H1 (cell line): ENCODE measurements at regions not wholly inside any gene's neighbourhood (a gene's known extent, or its start where the extent isn't known, plus 50 kb on each side); places are given as distances from the start of the nearest gene placed in this dataset.

ENCODE experiments used
- BCL11A ChIP-seq, 2 experiments: IDR thresholded peaks; one replicate each; pipeline ENCODE4 v1.6.1; 2011; ENCODE audit warnings: low read depth in 2 of 2, low read length in 2 of 2, mild to moderate bottlenecking in 2 of 2
- CREB1 ChIP-seq: IDR thresholded peaks from 2 replicates; pipeline ENCODE4 v1.6.1; 2012; ENCODE audit warnings: inconsistent platforms
- EZH2 ChIP-seq: fragments of 200-600 bp; sonication (generic); IDR thresholded peaks from 2 replicates; pipeline ENCODE4 v1.7.1; 2012; ENCODE audit warnings: low read depth, mild to moderate bottlenecking, moderate library complexity, low read length, inconsistent platforms; ENCODE audit not compliant: severe bottlenecking
- MAFK ChIP-seq: IDR thresholded peaks from 2 replicates; pipeline ENCODE4 v1.6.1; 2012; ENCODE audit warnings: low read depth, mild to moderate bottlenecking, improper control_type of control experiment, low read length
- NRF1 ChIP-seq: IDR thresholded peaks from 2 replicates; pipeline ENCODE4 v1.6.1; 2011; ENCODE audit warnings: mild to moderate bottlenecking, low read depth, low read length, improper control_type of control experiment
- POLR2A ChIP-seq, 2 experiments: IDR thresholded peaks; 1 replicate in 1 of 2; 2 replicates in 1 of 2; pipeline ENCODE4 v1.6.1; 2011; ENCODE audit warnings: low read depth in 2 of 2, low read length in 2 of 2, mild to moderate bottlenecking in 2 of 2; ENCODE audit errors: control extremely low read depth in 1 of 2
- RFX5 ChIP-seq: IDR thresholded peaks from 2 replicates; pipeline ENCODE4 v1.6.1; 2011; ENCODE audit warnings: low read depth, low read length, improper control_type of control experiment, borderline replicate concordance
- TBP ChIP-seq: IDR thresholded peaks from 2 replicates; pipeline ENCODE4 v1.6.1; 2011; ENCODE audit warnings: low read depth, low read length, improper control_type of control experiment
- YY1 ChIP-seq: IDR thresholded peaks from 2 replicates; pipeline ENCODE4 v1.6.1; 2011; ENCODE audit warnings: low read depth, mild to moderate bottlenecking, low read length
- TF ChIP-seq, protein P1 (sequence below): IDR thresholded peaks from 2 replicates; pipeline ENCODE4 v1.6.1; 2011; ENCODE audit warnings: low read length, improper control_type of control experiment
- TF ChIP-seq, protein P2 (sequence below), 3 experiments: IDR thresholded peaks; 1 replicate in 2 of 3; 2 replicates in 1 of 3; pipeline versions ENCODE4 v1.5.1 to v1.6.1; 2011; ENCODE audit warnings: low read length in 3 of 3, mild to moderate bottlenecking in 3 of 3, inconsistent platforms in 2 of 3, low read depth in 1 of 3, moderate library complexity in 1 of 3; ENCODE audit not compliant: insufficient read depth in 1 of 3; ENCODE audit errors: control extremely low read depth in 1 of 3

DNA sequence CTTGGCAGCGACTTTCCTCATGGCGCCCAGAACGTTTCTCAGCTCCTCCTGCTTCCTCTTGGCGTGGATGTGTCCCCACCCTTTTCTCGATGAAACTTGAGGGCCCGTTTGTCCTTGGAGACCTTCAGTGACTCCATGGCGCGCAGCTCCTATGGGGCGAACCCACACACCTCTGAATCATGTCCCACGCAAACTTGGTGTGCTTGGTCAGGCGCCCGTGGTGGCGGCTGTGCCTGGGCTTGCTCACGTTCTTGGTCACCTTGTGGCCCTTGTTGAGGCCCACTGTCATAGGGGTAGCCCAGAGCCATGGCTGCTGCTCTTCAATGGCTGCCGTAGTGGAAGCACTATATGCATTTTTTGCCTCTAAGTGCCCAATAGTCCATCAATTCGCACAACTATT, 117.5 kb upstream of the FOXP2 start:
- TF ChIP-seq YY1, result no peak
- no peak for TF ChIP-seq EZH2
- no peak for TF ChIP-seq RFX5
- no peak for TF ChIP-seq POLR2A (IDR thresholded peaks at IDR 0.05; ENCODE audit: control extremely low read depth in 1 of 2, low read depth in 2 of 2, low read length in 2 of 2)
- TF ChIP-seq, protein P1, sequence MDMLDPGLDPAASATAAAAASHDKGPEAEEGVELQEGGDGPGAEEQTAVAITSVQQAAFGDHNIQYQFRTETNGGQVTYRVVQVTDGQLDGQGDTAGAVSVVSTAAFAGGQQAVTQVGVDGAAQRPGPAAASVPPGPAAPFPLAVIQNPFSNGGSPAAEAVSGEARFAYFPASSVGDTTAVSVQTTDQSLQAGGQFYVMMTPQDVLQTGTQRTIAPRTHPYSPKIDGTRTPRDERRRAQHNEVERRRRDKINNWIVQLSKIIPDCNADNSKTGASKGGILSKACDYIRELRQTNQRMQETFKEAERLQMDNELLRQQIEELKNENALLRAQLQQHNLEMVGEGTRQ, result no peak
- TF ChIP-seq, protein P2, sequence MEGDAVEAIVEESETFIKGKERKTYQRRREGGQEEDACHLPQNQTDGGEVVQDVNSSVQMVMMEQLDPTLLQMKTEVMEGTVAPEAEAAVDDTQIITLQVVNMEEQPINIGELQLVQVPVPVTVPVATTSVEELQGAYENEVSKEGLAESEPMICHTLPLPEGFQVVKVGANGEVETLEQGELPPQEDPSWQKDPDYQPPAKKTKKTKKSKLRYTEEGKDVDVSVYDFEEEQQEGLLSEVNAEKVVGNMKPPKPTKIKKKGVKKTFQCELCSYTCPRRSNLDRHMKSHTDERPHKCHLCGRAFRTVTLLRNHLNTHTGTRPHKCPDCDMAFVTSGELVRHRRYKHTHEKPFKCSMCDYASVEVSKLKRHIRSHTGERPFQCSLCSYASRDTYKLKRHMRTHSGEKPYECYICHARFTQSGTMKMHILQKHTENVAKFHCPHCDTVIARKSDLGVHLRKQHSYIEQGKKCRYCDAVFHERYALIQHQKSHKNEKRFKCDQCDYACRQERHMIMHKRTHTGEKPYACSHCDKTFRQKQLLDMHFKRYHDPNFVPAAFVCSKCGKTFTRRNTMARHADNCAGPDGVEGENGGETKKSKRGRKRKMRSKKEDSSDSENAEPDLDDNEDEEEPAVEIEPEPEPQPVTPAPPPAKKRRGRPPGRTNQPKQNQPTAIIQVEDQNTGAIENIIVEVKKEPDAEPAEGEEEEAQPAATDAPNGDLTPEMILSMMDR (IDR thresholded peaks at IDR 0.05; ENCODE audit: control extremely low read depth in 1 of 3, insufficient read depth in 1 of 3, low read depth in 1 of 3, low read length in 3 of 3), result no peak
- TF ChIP-seq TBP, result no peak
- no peak for TF ChIP-seq CREB1
- TF ChIP-seq NRF1, result no peak
- TF ChIP-seq BCL11A (IDR thresholded peaks at IDR 0.05; ENCODE audit: low read depth in 2 of 2, low read length in 2 of 2), result no peak
- no peak for TF ChIP-seq MAFK
